ENCODE measurements at regions not wholly inside any gene's neighbourhood (a gene's known extent, or its start where the extent isn't known, plus 50 kb on each side); places are given as distances from the start of the nearest gene placed in this dataset.
A peak's percentile ranks its signal among the peaks of the same experiment; 100 is the strongest.

GRCh38 chrX:129123795-129124194 lies 399.5 kb downstream of the SMARCA1 start:
- Histone ChIP-seq H3K9me3 (no peaks in the 10 kb centered on the region), H3K4me3 (no peak overlapping the region), H3K4me1 (0 out of 3 replicates have a peak, but pooled peaks cover 3% of the 10 kb centered on the region), H3K27ac (no peak overlapping the region), H3K4me2 (0 out of 3 replicates have a peak overlapping the region, but pooled peaks have one; percentile 41)
- no peak for TF ChIP-seq ESRRA (IDR thresholded peaks at IDR 0.05; ENCODE audit: borderline replicate concordance, low read length)
- TF ChIP-seq FOSB (CRISPR knock-in tag; IDR thresholded peaks at IDR 0.05): no peak
- ChIA-PET POLR2A (no interaction called here), CTCF (interaction anchor here (0.6 kb wide), 1 partner anchor 8 kb away, joined by 3 read pairs; no protein-coding TSS in a partner anchor)
- WGBS (ENCODE audit: missing lambda C conversion rate): 42% methylated on average over 6 of the region's 6 CpGs
- DNase-seq (ENCODE audit: low read depth in 1 of 2, low spot score in 1 of 2) (no peak), ATAC-seq (no peak), FAIRE-seq (no peak)

GRCh38 chrX:129116676-129117470 lies 406.4 kb downstream of the SMARCA1 start:
- FAIRE-seq: no peak

GRCh38 chrX:129115935-129116334 lies 407.4 kb downstream of the SMARCA1 start:
- Histone ChIP-seq H3K4me3 (no peak overlapping the region), H3K4me2 (no peak overlapping the region), H3K9me3 (no peaks in the 10 kb centered on the region), H3K4me1 (no peaks in the 10 kb centered on the region), H3K27ac (no peak overlapping the region)
- ChIA-PET POLR2A (no interaction called here), CTCF (interaction anchor here (1.0 kb wide), 1 partner anchor 8 kb away, joined by 3 read pairs; no protein-coding TSS in a partner anchor)
- TF ChIP-seq EHMT2 (IDR thresholded peaks at IDR 0.05; ENCODE audit: low read depth): no peak
- no peak for DNase-seq (ENCODE audit: low read depth in 1 of 2, low spot score in 1 of 2)
- 60% methylated on average over 1 of the region's 1 CpG for WGBS (ENCODE audit: missing lambda C conversion rate)
- ATAC-seq: no peak
- FAIRE-seq: peak; percentile 59

More at GRCh38 chrX:129116676-129117470, 406.4 kb downstream of the SMARCA1 start:
- H3K4me1 ChIP-seq: no peaks in the 10 kb centered on the region
- no peak overlapping the region for H3K27ac ChIP-seq
- no peak for DNase-seq (ENCODE audit: low read depth in 1 of 2, low spot score in 1 of 2)
- H3K4me3 ChIP-seq: no peak overlapping the region
- TF ChIP-seq FOSL2 (IDR thresholded peaks at IDR 0.05) (no peak), FOSL2 (CRISPR knock-in tag; IDR thresholded peaks at IDR 0.05) (no peak), FOXS1 (CRISPR knock-in tag; IDR thresholded peaks at IDR 0.05) (no peak), NPAS2 (CRISPR knock-in tag; IDR thresholded peaks at IDR 0.05; ENCODE audit: borderline replicate concordance) (no peak), SREBF2 (IDR thresholded peaks at IDR 0.05) (no peak), TFCP2L1 (CRISPR knock-in tag; IDR thresholded peaks at IDR 0.05) (no peak), EP300 (IDR thresholded peaks at IDR 0.05) (no peak), TP53 (CRISPR knock-in tag; IDR thresholded peaks at IDR 0.05) (no peak), E2F6 (IDR thresholded peaks at IDR 0.05; ENCODE audit: borderline replicate concordance, low read depth) (no peak)
- H3K9me3 ChIP-seq: no peaks in the 10 kb centered on the region
- ChIA-PET POLR2A (no interaction called here), CTCF (interaction anchor here (0.9 kb wide), 1 partner anchor 8 kb away, joined by 3 read pairs; no protein-coding TSS in a partner anchor)
- H3K4me2 ChIP-seq: no peak overlapping the region
- ATAC-seq: no peak
- 76% methylated on average over 8 of the region's 8 CpGs for WGBS (ENCODE audit: missing lambda C conversion rate)

GRCh38 chrX:129115104-129115503 lies 408.2 kb downstream of the SMARCA1 start:
- ATAC-seq (peak in 1 of 2 experiments; percentile 88; a peak in 3 of 6 replicates), FAIRE-seq (no peak)
- WGBS (ENCODE audit: missing lambda C conversion rate): 0% methylated on average over 1 of the region's 1 CpG

More at GRCh38 chrX:129115104-129115503, 408.2 kb downstream of the SMARCA1 start:
- H3K4me3 ChIP-seq: no peak overlapping the region
- no peaks in the 10 kb centered on the region for H3K9me3 ChIP-seq
- no peaks in the 10 kb centered on the region for H3K4me1 ChIP-seq
- POLR2A ChIA-PET: no interaction called here
- CTCF ChIA-PET: interaction anchor here (1.0 kb wide), 1 partner anchor 9 kb away, joined by 3 read pairs; no protein-coding TSS in a partner anchor
- H3K4me2 ChIP-seq: no peak overlapping the region
- TF ChIP-seq KDM1A (IDR thresholded peaks at IDR 0.05; ENCODE audit: low read depth) (no peak), CEBPB (IDR thresholded peaks at IDR 0.05) (no peak), USF2 (IDR thresholded peaks at IDR 0.05) (peak; percentile 55), RAD21 (conservative IDR thresholded peaks at IDR 0.05 in 1 of 2, IDR thresholded peaks at IDR 0.05 in 1 of 2) (peak in 1 of 2 experiments; percentile 29; a peak in 2 of 5 replicates), CTCF (IDR thresholded peaks at IDR 0.05) (peak; percentile 22; the same call in 1 of the 3 replicates), JUN (IDR thresholded peaks at IDR 0.05) (no peak), NPAS2 (CRISPR knock-in tag; IDR thresholded peaks at IDR 0.05; ENCODE audit: borderline replicate concordance) (no peak)
- no peak overlapping the region for H3K27ac ChIP-seq
- DNase-seq (ENCODE audit: low read depth in 1 of 2, low spot score in 1 of 2): peak; percentile 13 to 71

Measured in A549 (cell line).